ENCODE measurements at regions not wholly inside any gene's neighbourhood (a gene's known extent, or its start where the extent isn't known, plus 50 kb on each side); places are given as distances from the start of the nearest gene placed in this dataset.
A peak's percentile ranks its signal among the peaks of the same experiment; 100 is the strongest.

DNA sequence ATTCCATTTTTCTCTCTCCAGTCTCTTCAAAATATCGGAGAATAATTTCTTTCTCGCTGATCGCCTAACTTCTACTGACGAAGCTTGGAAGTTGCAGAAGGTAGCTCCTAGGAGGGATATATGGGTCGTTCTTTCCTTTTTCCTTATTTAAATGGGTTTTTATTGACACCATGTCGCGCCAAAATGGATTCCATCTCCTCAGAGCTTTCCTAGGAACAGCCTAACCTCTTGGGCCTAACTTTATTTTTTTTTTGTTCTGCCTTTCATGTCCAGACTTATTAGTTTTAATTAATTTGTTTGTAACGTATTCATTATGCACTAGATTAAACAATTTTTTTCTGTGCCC, 92.0 kb upstream of the XIST start:
- peaks cover 25% of the 10 kb centered on the region for H3K4me1 Mint-ChIP-seq
- POLR2A ChIA-PET: no interaction called here
- Histone ChIP-seq H3K9me3 (ENCODE audit: control extremely low read depth in 1 of 3, control insufficient read depth in 2 of 3, insufficient read depth in 1 of 3, low read length in 2 of 3) (no peaks in the 10 kb centered on the region), H3K4me2 (replicated peaks; ENCODE audit: low read depth, low read length, poor library complexity, severe bottlenecking) (peak overlapping the region; percentile 72), H3K9ac (ENCODE audit: low read length) (peak overlapping the region; percentile 97), H3K27ac (ENCODE audit: low read length in 2 of 2) (peak overlapping the region; percentile 65 to 86), H3K36me3 (replicated peaks in 1 of 2; ENCODE audit: control extremely low read depth in 1 of 2, control insufficient read depth in 1 of 2, extremely low read depth in 1 of 2, insufficient read depth in 2 of 2, low read length in 1 of 2) (peaks cover 0 to 4% of the 10 kb centered on the region in 2 experiments), H3K4me3 (ENCODE audit: control extremely low read depth in 1 of 5, extremely low read depth in 1 of 5, insufficient read depth in 1 of 5, low read depth in 2 of 5, low read length in 4 of 5) (peak overlapping the region; percentile 72 to 98 (median 95)), H3K79me2 (ENCODE audit: control insufficient read depth, insufficient read depth, low read length) (peaks cover 48% of the 10 kb centered on the region), H3K4me1 (ENCODE audit: control insufficient read depth in 2 of 2, insufficient read depth in 2 of 2, low read length in 2 of 2) (peaks cover 7 to 16% of the 10 kb centered on the region in 2 donors), H2AFZ (ENCODE audit: insufficient read depth, low read depth, low read length, poor library complexity, severe bottlenecking) (peak overlapping the region; percentile 86), H3K27me3 (replicated peaks in 1 of 4; ENCODE audit: control extremely low read depth in 1 of 4, control insufficient read depth in 3 of 4, insufficient read depth in 4 of 4, low read length in 3 of 4) (no peaks in the 10 kb centered on the region), H4K20me1 (ENCODE audit: control insufficient read depth, insufficient read depth, low read length, poor library complexity, severe bottlenecking) (no peaks in the 10 kb centered on the region)
- H3K27me3 Mint-ChIP-seq: no peaks in the 10 kb centered on the region
- WGBS (ENCODE audit: insufficient coverage): no CpG with 5 or more reads among the region's 8 CpGs
- TF ChIP-seq, protein P1, sequence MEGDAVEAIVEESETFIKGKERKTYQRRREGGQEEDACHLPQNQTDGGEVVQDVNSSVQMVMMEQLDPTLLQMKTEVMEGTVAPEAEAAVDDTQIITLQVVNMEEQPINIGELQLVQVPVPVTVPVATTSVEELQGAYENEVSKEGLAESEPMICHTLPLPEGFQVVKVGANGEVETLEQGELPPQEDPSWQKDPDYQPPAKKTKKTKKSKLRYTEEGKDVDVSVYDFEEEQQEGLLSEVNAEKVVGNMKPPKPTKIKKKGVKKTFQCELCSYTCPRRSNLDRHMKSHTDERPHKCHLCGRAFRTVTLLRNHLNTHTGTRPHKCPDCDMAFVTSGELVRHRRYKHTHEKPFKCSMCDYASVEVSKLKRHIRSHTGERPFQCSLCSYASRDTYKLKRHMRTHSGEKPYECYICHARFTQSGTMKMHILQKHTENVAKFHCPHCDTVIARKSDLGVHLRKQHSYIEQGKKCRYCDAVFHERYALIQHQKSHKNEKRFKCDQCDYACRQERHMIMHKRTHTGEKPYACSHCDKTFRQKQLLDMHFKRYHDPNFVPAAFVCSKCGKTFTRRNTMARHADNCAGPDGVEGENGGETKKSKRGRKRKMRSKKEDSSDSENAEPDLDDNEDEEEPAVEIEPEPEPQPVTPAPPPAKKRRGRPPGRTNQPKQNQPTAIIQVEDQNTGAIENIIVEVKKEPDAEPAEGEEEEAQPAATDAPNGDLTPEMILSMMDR (IDR thresholded peaks at IDR 0.05): no peak
- TF ChIP-seq EZH2 (IDR thresholded peaks at IDR 0.05; ENCODE audit: borderline replicate concordance, insufficient read depth, low read depth, low read length, poor library complexity, severe bottlenecking): no peak
- peak overlapping the region; percentile 97 for H3K4me3 Mint-ChIP-seq
- no peak for ATAC-seq (ENCODE audit: low read depth)
- H3K27ac Mint-ChIP-seq: peak overlapping the region; percentile 95
- intact Hi-C loops (cut with micrococcal nuclease): loop anchor here (1.0 to 2.0 kb wide), 2 partner anchors 348 to 382 kb away; partner anchors contain the start of gene CHIC1
- no peaks in the 10 kb centered on the region for H3K9me3 Mint-ChIP-seq (ENCODE audit: insufficient read depth)
- CTCF ChIA-PET: no interaction called here
- no peak for DNase-seq

- intact Hi-C loops (cut with micrococcal nuclease): loop anchor here (1.0 to 2.0 kb wide), 2 partner anchors 348 to 381 kb away; partner anchors contain the start of gene CHIC1
- POLR2A ChIA-PET: no interaction called here
- H3K27me3 ChIP-seq (replicated peaks in 1 of 4; ENCODE audit: control extremely low read depth in 1 of 4, control insufficient read depth in 3 of 4, insufficient read depth in 4 of 4, low read length in 3 of 4): no peaks in the 10 kb centered on the region
- H3K4me2 ChIP-seq (replicated peaks; ENCODE audit: low read depth, low read length, poor library complexity, severe bottlenecking): peak overlapping the region; percentile 72
- Mint-ChIP-seq H3K9me3 (ENCODE audit: insufficient read depth) (no peaks in the 10 kb centered on the region), H3K4me1 (peaks cover 23% of the 10 kb centered on the region), H3K27ac (peak overlapping the region; percentile 95), H3K4me3 (peak overlapping the region; percentile 97), H3K27me3 (no peaks in the 10 kb centered on the region)
- H3K4me3 ChIP-seq (ENCODE audit: control extremely low read depth in 1 of 5, extremely low read depth in 1 of 5, insufficient read depth in 1 of 5, low read depth in 2 of 5, low read length in 4 of 5): peak overlapping the region; percentile 72 to 98 (median 95)
- H3K9ac ChIP-seq (ENCODE audit: low read length): peak overlapping the region; percentile 97
- no peaks in the 10 kb centered on the region for H3K36me3 ChIP-seq (replicated peaks in 1 of 2; ENCODE audit: control extremely low read depth in 1 of 2, control insufficient read depth in 1 of 2, extremely low read depth in 1 of 2, insufficient read depth in 2 of 2, low read length in 1 of 2)
- H2AFZ ChIP-seq (ENCODE audit: insufficient read depth, low read depth, low read length, poor library complexity, severe bottlenecking): peak overlapping the region; percentile 86
- TF ChIP-seq EZH2 (IDR thresholded peaks at IDR 0.05; ENCODE audit: borderline replicate concordance, insufficient read depth, low read depth, low read length, poor library complexity, severe bottlenecking): no peak
- TF ChIP-seq, protein P1 (IDR thresholded peaks at IDR 0.05): no peak
- H3K4me1 ChIP-seq (ENCODE audit: control insufficient read depth in 2 of 2, insufficient read depth in 2 of 2, low read length in 2 of 2): peaks cover 7 to 16% of the 10 kb centered on the region in 2 donors
- H3K27ac ChIP-seq (ENCODE audit: low read length in 2 of 2): peak overlapping the region; percentile 65 to 86
- ATAC-seq (ENCODE audit: low read depth): peak; percentile 99
- no peaks in the 10 kb centered on the region for H4K20me1 ChIP-seq (ENCODE audit: control insufficient read depth, insufficient read depth, low read length, poor library complexity, severe bottlenecking)
- no peaks in the 10 kb centered on the region for H3K9me3 ChIP-seq (ENCODE audit: control extremely low read depth in 1 of 3, control insufficient read depth in 2 of 3, insufficient read depth in 1 of 3, low read length in 2 of 3)
- CTCF ChIA-PET: no interaction called here
- WGBS (ENCODE audit: insufficient coverage): under 1% methylated on average over 24 of the region's 39 CpGs
- H3K79me2 ChIP-seq (ENCODE audit: control insufficient read depth, insufficient read depth, low read length): peaks cover 42% of the 10 kb centered on the region
- DNase-seq: peak; percentile 87
Measured at GRCh38 chrX:73943693-73944562, 91.4 kb upstream of the XIST start.
